Epithelial cell of esophagus (primary cell): ENCODE measurements at regions not wholly inside any gene's neighbourhood (a gene's known extent, or its start where the extent isn't known, plus 50 kb on each side); places are given as distances from the start of the nearest gene placed in this dataset.

ENCODE experiments used
- DNase-seq: peaks from one replicate; pipeline ENCODE4 v3.0.0; 2010; ENCODE audit warnings: low read depth
- H3K4me3 ChIP-seq: 2 replicates; pipeline ENCODE4 v1.5.1; 2011; ENCODE audit warnings: mild to moderate bottlenecking, low read length, control low read depth
- CTCF ChIP-seq: IDR thresholded peaks from 2 replicates; pipeline ENCODE4 v1.5.1; 2011; ENCODE audit warnings: low read depth, mild to moderate bottlenecking, low read length, control low read depth, inconsistent platforms; ENCODE audit not compliant: insufficient read depth; ENCODE audit errors: missing control alignments

- no peak for DNase-seq
- no peak overlapping the region for H3K4me3 ChIP-seq
- TF ChIP-seq CTCF, result no peak
Measured at GRCh38 chr13:50378509-50379044, 363.3 kb downstream of the KCNRG start.

- H3K4me3 ChIP-seq, result no peak overlapping the region
- no peak for TF ChIP-seq CTCF
- DNase-seq, result no peak
Measured at GRCh38 chr13:50379584-50379983, 364.3 kb downstream of the KCNRG start.

GRCh38 chr13:50380905-50381304 is 365.7 kb downstream of the KCNRG start:
- no peak overlapping the region for H3K4me3 ChIP-seq
- no peak for TF ChIP-seq CTCF
- DNase-seq, result no peak

- DNase-seq, result no peak
- H3K4me3 ChIP-seq, result no peak overlapping the region
- TF ChIP-seq CTCF, result no peak
Measured at GRCh38 chr13:50382511-50382910, 367.3 kb downstream of the KCNRG start.

GRCh38 chr13:50382951-50383350 is 367.7 kb downstream of the KCNRG start:
- no peak for DNase-seq
- H3K4me3 ChIP-seq, result no peak overlapping the region
- TF ChIP-seq CTCF, result no peak

GRCh38 chr13:50384724-50385123 is 369.5 kb downstream of the KCNRG start:
- DNase-seq, result no peak
- no peak overlapping the region for H3K4me3 ChIP-seq
- no peak for TF ChIP-seq CTCF

GRCh38 chr13:50386541-50387050 is 371.4 kb downstream of the KCNRG start:
- peak overlapping the region; percentile 11 for H3K4me3 ChIP-seq
- no peak for DNase-seq

More at GRCh38 chr13:50386541-50387050, 371.4 kb downstream of the KCNRG start:
- TF ChIP-seq CTCF, result no peak
